Neural progenitor cell (in vitro differentiated cells): ENCODE measurements at regions not wholly inside any gene's neighbourhood (a gene's known extent, or its start where the extent isn't known, plus 50 kb on each side); places are given as distances from the start of the nearest gene placed in this dataset.

ENCODE experiments used
- DNase-seq: peaks from one replicate; pipeline ENCODE4 v3.0.0-alpha.2; 2016; ENCODE audit warnings: low spot score
- H2AFZ ChIP-seq: fragments of 200-600 bp; sonication (generic); replicated peaks from 2 replicates; pipeline ENCODE4 v1.6.1; 2016; ENCODE audit warnings: antibody characterized with exemption
- H3F3A ChIP-seq: fragments of 200-600 bp; sonication (generic); 2 replicates; pipeline ENCODE4 v1.6.1; 2016; ENCODE audit warnings: antibody characterized with exemption, low read depth
- H3K27ac ChIP-seq: fragments of 200-600 bp; sonication (generic); 2 replicates; pipeline ENCODE4 v1.5.1; 2016; ENCODE audit warnings: mild to moderate bottlenecking
- H3K27me3 ChIP-seq: fragments of 200-600 bp; sonication (generic); 2 replicates; pipeline ENCODE4 v1.6.1; 2016; ENCODE audit warnings: mild to moderate bottlenecking, moderate library complexity
- H3K36me3 ChIP-seq: fragments of 200-600 bp; sonication (generic); 2 replicates; pipeline ENCODE4 v1.5.1; 2016
- H3K4me1 ChIP-seq: fragments of 200-600 bp; sonication (generic); 2 replicates; pipeline ENCODE4 v1.6.1; 2016; ENCODE audit warnings: mixed run types
- H3K4me2 ChIP-seq: fragments of 200-600 bp; sonication (generic); 2 replicates; pipeline ENCODE4 v1.6.1; 2016
- H3K4me3 ChIP-seq: fragments of 200-600 bp; sonication (generic); 2 replicates; pipeline ENCODE4 v1.5.1; 2016
- H3K79me2 ChIP-seq: fragments of 200-600 bp; sonication (generic); 2 replicates; pipeline ENCODE4 v1.6.1; 2016; ENCODE audit warnings: low read depth
- H3K9ac ChIP-seq: fragments of 200-600 bp; sonication (generic); 2 replicates; pipeline ENCODE4 v1.6.1; 2016
- H3K9me3 ChIP-seq: fragments of 200-600 bp; sonication (generic); 2 replicates; pipeline ENCODE4 v1.5.1; 2016; ENCODE audit warnings: low read depth
- H4K20me1 ChIP-seq: fragments of 200-600 bp; sonication (generic); 2 replicates; pipeline ENCODE4 v1.6.1; 2016; ENCODE audit warnings: low read depth
- H3K27ac Mint-ChIP-seq: 3 replicates; pipeline ENCODE4 v1.8.0; 2021; ENCODE audit warnings: mixed read lengths
- H3K27me3 Mint-ChIP-seq: 2 replicates; pipeline ENCODE4 v1.8.0; 2022; ENCODE audit warnings: low read depth, mild to moderate bottlenecking, inconsistent platforms, moderate library complexity, mixed read lengths; ENCODE audit not compliant: insufficient read depth
- H3K36me3 Mint-ChIP-seq: 3 replicates; pipeline ENCODE4 v1.8.0; 2021; ENCODE audit warnings: mixed read lengths
- H3K4me1 Mint-ChIP-seq: 3 replicates; pipeline ENCODE4 v1.8.0; 2021; ENCODE audit warnings: mixed read lengths
- H3K4me3 Mint-ChIP-seq: 3 replicates; pipeline ENCODE4 v1.8.0; 2021; ENCODE audit warnings: mild to moderate bottlenecking, moderate library complexity, mixed read lengths
- H3K9me3 Mint-ChIP-seq: 3 replicates; pipeline ENCODE4 v1.8.0; 2020; ENCODE audit warnings: mixed read lengths
- EZH2 ChIP-seq: fragments of 200-600 bp; sonication (generic); IDR thresholded peaks from 2 replicates; pipeline ENCODE4 v1.6.1; 2017; ENCODE audit warnings: antibody characterized with exemption, mild to moderate bottlenecking, moderate library complexity
- EZH2phosphoT487 ChIP-seq: fragments of 200-600 bp; sonication (generic); IDR thresholded peaks from 2 replicates; pipeline ENCODE4 v1.6.1; 2017; ENCODE audit warnings: antibody characterized with exemption
- TF ChIP-seq, protein P1 (sequence below): fragments of 200-600 bp; sonication (generic); IDR thresholded peaks from 2 replicates; pipeline ENCODE4 v1.5.1; 2017; ENCODE audit warnings: antibody characterized with exemption, mild to moderate bottlenecking

DNA sequence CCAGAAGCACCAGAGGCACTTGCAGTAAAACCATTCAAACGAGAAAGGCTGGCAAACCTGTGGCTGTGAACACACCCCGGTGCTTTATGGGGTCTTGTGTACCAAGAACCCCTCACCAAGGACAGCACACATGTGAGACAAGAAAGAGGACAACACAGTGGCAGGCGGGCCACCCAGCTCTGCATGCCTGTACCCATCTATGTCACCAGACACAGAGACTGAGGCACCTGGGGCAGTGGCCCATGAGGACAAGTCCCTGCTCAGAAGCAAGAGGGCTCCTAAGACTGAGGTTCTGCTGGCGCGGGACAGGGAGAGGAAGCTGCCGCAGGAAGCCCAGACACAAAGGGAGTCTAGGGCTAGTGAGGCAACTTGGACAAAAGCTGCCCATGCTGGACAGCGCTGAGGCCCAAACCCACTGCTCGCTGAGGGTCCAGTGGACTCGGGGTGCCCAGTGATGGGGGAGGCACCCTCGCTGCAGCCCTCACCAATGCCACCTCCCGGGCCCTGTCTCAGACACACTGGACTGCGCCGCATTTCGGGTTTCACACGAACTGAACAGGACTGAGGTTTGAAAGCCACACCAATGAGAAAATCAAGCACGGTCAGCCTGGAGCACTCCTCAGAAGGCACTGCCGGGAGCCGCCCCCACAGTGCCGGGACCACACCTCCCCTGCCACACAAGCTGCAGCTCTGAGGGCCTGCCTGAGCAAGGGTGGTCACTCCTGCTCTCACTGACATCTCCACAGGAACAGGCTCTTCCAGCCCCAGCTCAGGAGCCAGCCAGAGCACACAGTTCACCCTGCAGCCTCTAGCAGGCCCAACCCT lies 232.7 kb downstream of the TUBA3C start:
- H3F3A ChIP-seq = no peaks in the 10 kb centered on the region
- no peaks in the 10 kb centered on the region for H3K4me1 ChIP-seq
- peaks cover 6% of the 10 kb centered on the region for H3K9me3 ChIP-seq
- H3K4me2 ChIP-seq = no peak overlapping the region
- TF ChIP-seq EZH2phosphoT487 (no peak), EZH2 (no peak)
- TF ChIP-seq, protein P1, sequence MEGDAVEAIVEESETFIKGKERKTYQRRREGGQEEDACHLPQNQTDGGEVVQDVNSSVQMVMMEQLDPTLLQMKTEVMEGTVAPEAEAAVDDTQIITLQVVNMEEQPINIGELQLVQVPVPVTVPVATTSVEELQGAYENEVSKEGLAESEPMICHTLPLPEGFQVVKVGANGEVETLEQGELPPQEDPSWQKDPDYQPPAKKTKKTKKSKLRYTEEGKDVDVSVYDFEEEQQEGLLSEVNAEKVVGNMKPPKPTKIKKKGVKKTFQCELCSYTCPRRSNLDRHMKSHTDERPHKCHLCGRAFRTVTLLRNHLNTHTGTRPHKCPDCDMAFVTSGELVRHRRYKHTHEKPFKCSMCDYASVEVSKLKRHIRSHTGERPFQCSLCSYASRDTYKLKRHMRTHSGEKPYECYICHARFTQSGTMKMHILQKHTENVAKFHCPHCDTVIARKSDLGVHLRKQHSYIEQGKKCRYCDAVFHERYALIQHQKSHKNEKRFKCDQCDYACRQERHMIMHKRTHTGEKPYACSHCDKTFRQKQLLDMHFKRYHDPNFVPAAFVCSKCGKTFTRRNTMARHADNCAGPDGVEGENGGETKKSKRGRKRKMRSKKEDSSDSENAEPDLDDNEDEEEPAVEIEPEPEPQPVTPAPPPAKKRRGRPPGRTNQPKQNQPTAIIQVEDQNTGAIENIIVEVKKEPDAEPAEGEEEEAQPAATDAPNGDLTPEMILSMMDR = no peak
- H3K27ac ChIP-seq = no peak overlapping the region
- no peak overlapping the region for H2AFZ ChIP-seq
- no peak for DNase-seq
- no peak overlapping the region for H3K4me3 Mint-ChIP-seq
- no peaks in the 10 kb centered on the region for H3K27me3 ChIP-seq
- no peaks in the 10 kb centered on the region for H3K36me3 ChIP-seq
- H3K36me3 Mint-ChIP-seq = no peaks in the 10 kb centered on the region
- H3K9me3 Mint-ChIP-seq = peaks cover 53% of the 10 kb centered on the region
- H3K27me3 Mint-ChIP-seq = peaks cover 9% of the 10 kb centered on the region
- no peaks in the 10 kb centered on the region for H3K4me1 Mint-ChIP-seq
- no peak overlapping the region for H3K27ac Mint-ChIP-seq
- H3K9ac ChIP-seq = no peak overlapping the region
- no peak overlapping the region for H3K4me3 ChIP-seq
- H4K20me1 ChIP-seq = no peaks in the 10 kb centered on the region
- H3K79me2 ChIP-seq = no peaks in the 10 kb centered on the region

DNA sequence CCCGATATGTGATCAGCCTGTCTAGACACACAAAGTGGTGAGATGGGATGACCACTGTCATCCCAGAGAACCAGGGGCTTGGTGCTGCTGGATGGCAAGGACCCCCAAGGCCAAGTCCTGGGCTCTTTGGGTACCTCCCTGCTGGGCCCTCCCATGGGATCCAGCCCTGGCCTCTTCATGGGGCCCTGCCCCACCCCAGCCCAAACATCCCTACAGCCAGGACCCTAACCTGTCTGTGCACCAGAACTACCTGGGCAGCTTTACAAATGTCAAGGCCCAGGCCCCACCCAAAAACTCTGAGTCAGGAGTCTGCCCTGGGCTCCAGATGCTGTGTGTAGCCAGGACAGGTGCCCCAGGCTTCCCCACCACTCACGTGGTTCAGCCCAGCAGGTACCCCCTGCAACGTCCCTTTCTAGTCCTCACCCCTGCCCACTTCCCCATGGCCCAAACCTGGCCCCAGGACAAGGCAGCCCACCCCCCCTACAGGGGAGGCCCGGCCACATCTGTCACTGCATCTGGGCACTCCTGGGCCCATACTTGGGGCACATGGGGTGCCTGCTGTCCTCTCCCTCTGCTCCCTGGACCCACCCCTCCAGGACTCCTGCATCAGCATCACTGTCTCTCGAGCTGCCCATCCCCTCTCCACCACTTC lies 233.5 kb downstream of the TUBA3C start:
- H3K9me3 ChIP-seq = peaks cover 6% of the 10 kb centered on the region

DNA sequence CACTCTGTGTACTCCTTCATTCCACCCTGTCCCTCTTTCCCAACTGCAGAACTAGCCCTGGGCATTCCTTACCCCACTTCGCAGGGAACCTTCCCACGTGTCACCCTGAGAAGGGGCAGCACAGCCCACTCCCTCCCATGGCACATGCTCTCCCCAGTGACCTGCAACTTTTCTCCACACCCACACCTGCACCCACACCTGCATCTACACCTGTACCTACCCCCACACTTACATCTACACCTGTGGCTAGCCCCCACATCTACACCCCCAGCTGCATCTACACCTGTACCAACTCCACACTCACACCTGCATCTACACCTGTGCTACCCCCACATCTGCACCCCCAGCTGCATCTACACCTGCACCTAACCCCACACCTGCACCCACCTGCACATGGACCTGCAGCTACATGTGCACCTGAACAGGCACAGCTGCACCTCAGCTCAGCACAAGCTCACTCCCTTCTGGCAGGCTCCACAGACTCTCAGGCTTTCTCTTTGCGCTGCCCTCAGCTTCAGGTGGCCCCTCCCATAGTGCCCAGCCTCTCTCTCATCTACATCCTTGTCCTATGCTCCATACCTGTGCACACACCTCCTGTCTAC lies 234.1 kb downstream of the TUBA3C start:
- H3K36me3 Mint-ChIP-seq = no peaks in the 10 kb centered on the region
- peaks cover 6% of the 10 kb centered on the region for H3K9me3 ChIP-seq
- no peaks in the 10 kb centered on the region for H4K20me1 ChIP-seq
- no peak overlapping the region for H3K9ac ChIP-seq
- H3K27me3 Mint-ChIP-seq = peaks cover 9% of the 10 kb centered on the region
- no peak overlapping the region for H3K4me3 ChIP-seq
- no peaks in the 10 kb centered on the region for H3K79me2 ChIP-seq
- no peak overlapping the region for H3K27ac Mint-ChIP-seq
- H3K4me3 Mint-ChIP-seq = peak overlapping the region; percentile 30
- H3K4me2 ChIP-seq = no peak overlapping the region
- no peaks in the 10 kb centered on the region for H3K4me1 Mint-ChIP-seq
- H3K27ac ChIP-seq = no peak overlapping the region
- no peak for TF ChIP-seq EZH2phosphoT487
- no peaks in the 10 kb centered on the region for H3K4me1 ChIP-seq
- H3K36me3 ChIP-seq = no peaks in the 10 kb centered on the region
- H3K27me3 ChIP-seq = no peaks in the 10 kb centered on the region
- peaks cover 43% of the 10 kb centered on the region for H3K9me3 Mint-ChIP-seq
- H2AFZ ChIP-seq = no peak overlapping the region
- no peak for DNase-seq
- no peaks in the 10 kb centered on the region for H3F3A ChIP-seq

More for the DNA sequence above, 233.5 kb downstream of the TUBA3C start:
- H3K9ac ChIP-seq = no peak overlapping the region
- no peak overlapping the region for H3K4me3 Mint-ChIP-seq
- no peaks in the 10 kb centered on the region for H3K4me1 ChIP-seq
- H3K27ac ChIP-seq = no peak overlapping the region
- H3K27me3 Mint-ChIP-seq = peaks cover 9% of the 10 kb centered on the region
- H3K27me3 ChIP-seq = no peaks in the 10 kb centered on the region
- no peak overlapping the region for H3K4me2 ChIP-seq
- no peaks in the 10 kb centered on the region for H3K4me1 Mint-ChIP-seq
- DNase-seq = no peak
- peaks cover 48% of the 10 kb centered on the region for H3K9me3 Mint-ChIP-seq
- TF ChIP-seq, protein P1 = no peak
- TF ChIP-seq EZH2phosphoT487 = no peak
- no peak for TF ChIP-seq EZH2
- H3K36me3 Mint-ChIP-seq = no peaks in the 10 kb centered on the region
- H4K20me1 ChIP-seq = no peaks in the 10 kb centered on the region
- H3K27ac Mint-ChIP-seq = no peak overlapping the region
- H3K79me2 ChIP-seq = no peaks in the 10 kb centered on the region
- H2AFZ ChIP-seq = no peak overlapping the region
- H3K36me3 ChIP-seq = no peaks in the 10 kb centered on the region
- H3F3A ChIP-seq = no peaks in the 10 kb centered on the region
- no peak overlapping the region for H3K4me3 ChIP-seq
